GM23338 (cell line): ENCODE measurements at regions not wholly inside any gene's neighbourhood (a gene's known extent, or its start where the extent isn't known, plus 50 kb on each side); places are given as distances from the start of the nearest gene placed in this dataset.

Experiments
- CTCF ChIP-seq, 2 experiments: fragments of 200-600 bp in 1 of 2; sonication (generic) in 1 of 2; conservative IDR thresholded peaks; 2 replicates each; pipeline versions ENCODE4 v1.5.1 to v1.6.1; 2016 to 2017; ENCODE audit warnings: antibody characterized with exemption in 2 of 2, low read depth in 2 of 2, mild to moderate bottlenecking in 2 of 2, moderate library complexity in 1 of 2
- EZH2 ChIP-seq: fragments of 200-600 bp; sonication (generic); IDR thresholded peaks from one replicate; pipeline ENCODE4 v1.8.0; 2017; ENCODE audit warnings: antibody characterized with exemption, mild to moderate bottlenecking, low read depth; ENCODE audit not compliant: unreplicated experiment
- EZH2phosphoT487 ChIP-seq: fragments of 200-600 bp; sonication (generic); IDR thresholded peaks from one replicate; pipeline ENCODE4 v1.8.1; 2018; ENCODE audit warnings: antibody characterized with exemption; ENCODE audit not compliant: unreplicated experiment
- JUNB ChIP-seq: IDR thresholded peaks from one replicate; pipeline ENCODE4 v1.6.1; 2016; ENCODE audit warnings: antibody characterized with exemption; ENCODE audit not compliant: unreplicated experiment
- POLR2AphosphoS5 ChIP-seq: IDR thresholded peaks from 2 replicates; pipeline ENCODE4 v1.6.1; 2016; ENCODE audit warnings: antibody characterized with exemption, low read depth
- REST ChIP-seq: IDR thresholded peaks from one replicate; pipeline ENCODE4 v1.6.1; 2018; ENCODE audit warnings: antibody characterized with exemption; ENCODE audit not compliant: unreplicated experiment
- ZNF331 ChIP-seq: fragments of 250-450 bp; sonication (Bioruptor Pico); IDR thresholded peaks from 2 replicates; pipeline ENCODE4 v1.5.0; 2020; ENCODE audit warnings: low read depth, mild to moderate bottlenecking, moderate library complexity

- TF ChIP-seq POLR2AphosphoS5 (no peak), EZH2phosphoT487 (no peak), CTCF (conservative IDR thresholded peaks at IDR 0.05; ENCODE audit: low read depth in 2 of 2) (no peak), REST (no peak), EZH2 (no peak), JUNB (no peak), ZNF331 (CRISPR knock-in tag) (no peak)
Measured at GRCh38 chr4:180485407-180485806, 1757.8 kb upstream of the TENM3 start.
